IPS-NIHi11 (cell line): ENCODE measurements at regions not wholly inside any gene's neighbourhood (a gene's known extent, or its start where the extent isn't known, plus 50 kb on each side); places are given as distances from the start of the nearest gene placed in this dataset.
A peak's percentile ranks its signal among the peaks of the same experiment; 100 is the strongest.
"Not testable (repeated sequence)": the region's sequence is repeated elsewhere in the genome, so short reads cannot be mapped to it uniquely, and the experiment has no call there.

Experiments
- DNase-seq: peaks from one replicate; pipeline ENCODE4 v3.0.0; 2012; ENCODE audit warnings: mixed read lengths, low spot score

DNA sequence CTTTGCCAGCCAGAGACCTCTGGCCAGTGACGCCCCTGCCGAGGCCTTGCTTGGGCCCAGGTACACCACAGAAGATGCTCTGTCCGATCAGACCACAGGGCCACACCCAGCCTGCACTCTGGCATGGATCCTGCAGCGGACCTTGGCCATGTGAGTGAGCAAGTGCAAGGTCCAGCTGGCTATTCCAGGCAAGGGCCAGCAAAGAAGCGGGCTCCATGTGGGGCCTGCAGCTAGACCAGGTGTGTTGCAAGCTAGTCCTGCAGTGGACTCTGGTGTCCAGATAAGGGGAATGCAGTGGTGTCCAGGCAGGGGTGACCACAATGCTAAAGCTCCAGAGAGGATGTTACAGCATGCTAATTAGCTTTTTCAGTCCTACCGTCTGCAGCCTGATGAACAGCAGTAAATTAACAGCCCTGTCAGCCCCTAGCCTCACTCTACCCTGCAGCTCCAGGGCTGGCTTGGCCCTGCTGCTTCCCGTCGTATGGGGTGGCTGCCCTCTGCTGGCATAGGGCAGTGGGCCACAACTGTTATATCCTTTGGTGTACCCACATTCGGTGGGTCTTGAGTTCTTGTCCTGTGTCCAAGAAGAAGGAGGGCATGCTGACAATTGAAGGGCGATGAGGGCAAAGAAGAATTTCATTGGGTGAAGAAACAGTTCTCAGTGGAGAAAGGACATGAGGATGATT, 284.5 kb upstream of the POU5F2 start:
- no peak for DNase-seq

DNA sequence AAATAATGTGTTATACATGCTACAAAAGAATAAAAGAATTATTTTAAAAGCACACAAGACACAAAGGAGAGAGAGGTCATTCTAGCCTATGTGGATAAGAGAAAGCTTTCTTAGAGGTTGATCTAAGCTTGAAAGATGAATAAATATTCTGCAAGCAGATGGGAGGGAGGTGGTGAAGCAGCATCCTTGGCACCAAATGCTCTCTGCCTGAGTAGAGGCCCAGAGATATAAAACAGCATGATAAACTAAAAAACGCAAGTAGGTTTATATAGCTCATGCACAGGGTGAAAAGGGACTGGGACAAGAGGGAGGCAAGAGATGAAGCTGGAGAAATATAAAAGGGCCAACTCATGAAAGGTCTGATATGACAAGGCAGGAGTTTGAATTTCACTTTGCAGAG, 283.2 kb upstream of the POU5F2 start:
- no peak for DNase-seq

DNA sequence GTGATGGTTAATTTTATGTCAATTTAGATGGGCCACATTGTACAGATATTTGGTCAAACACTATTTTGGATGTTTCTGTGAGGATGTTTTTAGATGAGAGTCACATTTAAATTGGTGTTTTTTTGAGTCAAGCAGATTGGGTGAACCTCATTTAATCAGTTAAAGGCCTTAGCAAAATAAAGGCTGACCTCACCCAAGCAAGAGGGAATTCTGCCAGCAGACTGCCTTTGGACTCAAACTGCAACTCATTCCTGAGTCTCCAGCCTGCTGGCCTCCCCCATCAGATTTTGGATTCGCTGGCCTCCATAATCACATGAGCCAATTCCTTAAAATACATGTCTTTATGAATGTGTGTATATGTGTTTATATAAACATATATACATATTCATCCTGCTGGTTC, 282.7 kb upstream of the POU5F2 start:
- DNase-seq, result no peak

DNA sequence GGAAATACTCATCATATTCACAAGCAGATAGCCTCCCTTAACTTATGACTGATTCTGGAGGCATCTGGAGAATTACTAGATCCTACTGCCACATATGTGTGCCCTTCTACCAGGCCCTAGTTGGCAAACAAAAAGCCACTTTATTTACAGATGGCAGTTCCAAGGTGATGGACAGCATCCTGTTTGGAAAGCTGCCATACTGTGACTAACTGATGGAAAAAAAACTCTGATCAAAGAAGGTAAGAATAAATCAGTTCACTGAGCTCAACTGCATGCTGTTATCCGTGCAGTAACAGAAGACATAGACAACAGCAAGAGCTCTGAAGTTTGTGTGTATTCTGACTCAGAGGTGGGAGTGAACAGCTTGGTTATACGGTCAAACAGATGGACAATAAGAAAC, 279.8 kb upstream of the POU5F2 start:
- peak; percentile 21 for DNase-seq

DNA sequence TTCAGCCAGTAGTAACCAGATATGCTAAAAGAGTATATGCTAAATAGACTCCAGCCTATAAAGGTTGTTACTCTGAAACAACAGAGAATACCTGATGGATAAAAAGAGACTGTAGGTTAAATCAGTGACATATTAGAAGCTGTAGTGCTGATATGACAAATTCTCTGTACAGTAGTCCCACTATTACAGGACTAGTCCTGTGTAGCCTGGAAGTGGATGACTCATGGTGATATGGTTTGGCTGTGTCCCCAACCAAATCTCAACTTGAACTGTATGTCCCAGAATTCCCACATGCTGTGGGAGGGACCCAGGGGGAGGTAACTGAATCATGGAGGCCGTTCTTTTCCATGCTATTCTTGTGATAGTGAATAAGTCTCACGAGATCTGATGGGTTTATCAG, 276.2 kb upstream of the POU5F2 start:
- DNase-seq, result no peak

DNA sequence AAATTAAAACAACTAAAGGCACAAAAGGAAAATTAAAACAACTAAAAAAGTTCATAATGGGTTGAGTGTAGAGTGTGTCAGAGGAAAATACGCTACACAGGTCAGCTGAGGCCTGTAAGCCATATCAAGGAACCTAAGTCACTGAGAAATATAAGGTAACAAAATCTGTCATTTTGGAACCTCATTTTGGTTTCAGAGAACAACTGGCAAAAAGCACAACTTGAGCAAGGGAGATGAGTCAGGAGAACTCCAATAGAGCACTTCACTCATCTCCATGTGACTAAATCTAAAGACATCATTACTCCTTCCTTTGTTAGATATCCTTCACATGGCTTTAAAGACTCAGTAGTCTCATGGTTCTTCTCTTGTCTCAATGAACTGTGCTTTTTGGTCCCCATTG, 269.4 kb upstream of the POU5F2 start:
- no peak for DNase-seq

DNA sequence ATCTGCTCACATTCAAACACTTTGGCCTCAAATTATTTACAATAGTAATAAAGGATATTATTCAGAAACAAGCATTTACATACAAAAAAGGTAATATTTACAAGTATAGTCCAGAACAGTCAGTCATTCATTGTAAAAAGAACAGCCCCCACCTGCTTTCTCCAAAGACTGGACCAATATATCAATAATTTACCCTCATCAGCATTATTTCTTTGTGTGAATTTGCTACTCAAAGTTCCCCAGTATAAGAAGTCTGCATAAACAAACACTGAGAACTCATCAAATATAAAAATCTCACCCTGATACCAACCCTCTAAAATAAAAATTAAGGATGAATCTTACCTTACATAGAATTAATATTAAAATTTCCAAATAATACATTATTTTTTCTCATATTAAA, 267.8 kb upstream of the POU5F2 start:
- DNase-seq, result no peak

DNA sequence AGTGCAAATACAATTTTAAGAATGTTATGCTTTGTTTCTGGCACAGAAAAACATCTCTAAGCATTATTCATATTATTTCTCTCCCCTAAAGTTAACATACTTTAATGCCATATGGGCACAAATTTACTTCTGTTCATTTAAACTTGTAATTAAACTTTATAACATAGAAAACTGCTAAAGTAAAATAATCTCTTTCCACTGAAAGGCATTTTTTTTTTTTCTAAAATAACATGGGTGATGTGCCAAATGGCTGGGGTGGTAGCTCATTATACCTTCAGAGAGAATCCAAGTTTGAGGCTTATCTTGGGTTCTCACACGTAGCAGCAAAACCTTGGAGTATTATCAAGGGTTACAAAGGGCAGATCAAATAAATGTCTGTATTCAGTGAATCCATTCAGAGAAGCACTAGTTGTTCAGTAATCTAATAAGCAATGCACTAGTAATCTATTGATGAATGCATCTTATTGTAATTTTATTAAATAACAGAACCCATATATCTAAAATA, 257.6 kb upstream of the POU5F2 start:
- DNase-seq, result no peak

DNA sequence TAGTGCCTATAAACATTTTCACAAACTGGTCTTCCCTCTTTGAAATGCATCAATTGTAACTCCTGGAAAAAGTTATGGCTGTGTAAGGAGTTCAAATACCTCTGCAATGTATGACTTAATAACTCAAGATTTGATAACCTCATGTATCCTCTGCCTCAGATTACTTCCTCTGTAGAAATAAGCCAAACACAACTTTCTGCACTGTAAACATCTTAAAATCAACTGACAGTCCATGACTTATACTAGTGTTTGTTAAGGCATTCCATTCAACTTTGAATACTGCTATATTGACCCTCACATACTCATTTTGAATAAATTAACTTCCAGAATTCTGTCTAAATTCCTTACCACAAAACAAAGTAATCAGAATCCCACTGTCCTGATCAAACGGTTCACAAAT, 256.2 kb upstream of the POU5F2 start:
- DNase-seq, result no peak

DNA sequence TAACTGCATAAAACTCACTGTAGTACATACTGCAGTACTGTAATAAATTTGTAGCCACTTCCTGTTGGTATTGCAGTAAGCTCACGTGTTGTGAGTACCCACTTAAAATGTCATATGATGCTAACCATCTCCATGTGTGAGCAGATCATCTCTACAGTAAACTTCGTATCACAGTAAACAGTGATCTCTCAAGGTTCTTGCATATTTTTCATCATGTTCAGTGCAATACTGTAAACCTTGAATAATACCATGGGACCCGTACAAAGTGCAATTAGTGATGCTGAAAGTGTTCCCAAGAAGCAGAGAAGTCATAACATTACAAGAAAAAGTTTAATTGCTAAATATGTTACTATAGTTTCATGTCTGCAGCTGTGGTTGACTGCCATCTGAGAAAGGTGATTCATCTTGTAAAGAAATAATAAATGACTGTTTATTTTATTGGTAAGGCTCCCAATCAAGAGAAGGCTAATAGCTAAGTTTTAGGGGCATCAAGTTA, 253.8 kb upstream of the POU5F2 start:
- DNase-seq, result no peak

DNA sequence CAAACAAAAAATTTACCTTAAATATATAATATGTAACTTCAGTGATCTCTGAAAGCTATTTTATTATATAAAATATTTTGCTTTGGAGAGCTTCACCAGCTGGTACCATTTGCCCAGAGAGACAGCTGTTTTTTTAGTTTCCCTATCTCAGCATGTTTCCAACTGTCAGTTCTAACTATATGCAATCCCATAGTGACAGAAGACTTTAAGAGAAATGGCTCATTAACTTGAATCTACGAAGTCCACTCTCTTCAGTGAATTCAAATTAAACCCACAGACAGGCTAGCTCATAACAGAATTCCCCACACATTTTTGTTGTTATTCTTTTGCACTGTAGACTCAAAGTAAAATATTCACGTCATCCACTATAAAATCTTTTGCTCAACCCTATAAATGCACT, 251.8 kb upstream of the POU5F2 start:
- no peak for DNase-seq

DNA sequence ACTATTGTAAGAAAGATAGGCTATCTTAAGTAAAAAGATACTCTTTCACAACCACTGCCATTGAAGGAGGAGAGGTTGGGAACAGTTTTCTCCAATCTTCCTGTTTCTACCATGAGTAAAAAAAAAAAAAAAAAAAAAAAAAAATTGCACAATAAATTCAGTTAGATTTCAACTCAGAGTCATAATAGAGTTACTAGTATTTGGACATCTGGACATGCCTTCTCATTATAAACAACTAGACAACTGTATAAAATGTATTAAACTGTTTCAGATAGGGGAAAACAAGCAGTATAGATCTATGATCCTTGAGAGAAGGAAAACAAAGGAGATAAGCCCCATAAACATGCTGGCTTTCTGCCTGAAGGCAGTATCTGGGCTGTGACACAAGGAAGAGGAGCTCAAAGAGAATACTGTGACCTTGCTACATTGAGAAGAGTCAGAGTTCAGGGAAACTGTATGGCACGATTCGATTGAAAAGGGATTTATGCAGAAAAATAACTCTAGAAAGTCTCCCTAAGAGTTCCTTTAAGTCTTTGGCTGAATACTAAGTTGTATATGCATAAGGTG, 249.2 kb upstream of the POU5F2 start:
- DNase-seq, result no peak

DNA sequence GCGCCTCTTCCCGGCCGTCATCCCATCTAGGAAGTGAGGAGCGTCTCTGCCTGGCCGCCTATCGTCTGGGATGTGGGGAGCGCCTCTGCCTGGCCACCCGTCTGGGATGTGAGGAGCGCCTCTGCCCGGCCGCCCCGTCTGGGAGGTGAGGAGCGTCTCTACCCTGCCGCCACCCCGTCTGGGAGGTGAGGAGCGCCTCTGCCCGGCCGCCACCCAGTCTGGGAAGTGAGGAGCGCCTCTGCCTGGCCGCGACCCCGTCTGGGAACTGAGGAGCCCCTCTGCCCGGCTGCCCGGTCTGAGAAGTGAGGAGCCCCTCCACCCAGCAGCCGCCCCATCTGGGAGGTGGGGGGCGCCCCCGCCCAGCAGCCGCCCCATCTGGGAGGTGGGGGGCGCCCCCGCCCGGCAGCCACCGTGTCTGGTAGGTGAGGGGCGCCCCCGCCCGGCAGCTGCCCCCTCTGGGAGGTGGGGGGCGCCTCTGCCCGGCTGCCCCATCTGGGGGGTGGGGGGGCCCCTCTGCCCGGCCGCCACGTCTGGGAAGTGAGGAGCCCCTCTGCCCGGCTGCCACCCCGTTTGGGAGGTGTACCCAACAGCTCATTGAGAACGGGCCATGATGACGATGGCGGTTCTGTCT, 244.7 kb upstream of the POU5F2 start:
- DNase-seq, result not testable (repeated sequence)

DNA sequence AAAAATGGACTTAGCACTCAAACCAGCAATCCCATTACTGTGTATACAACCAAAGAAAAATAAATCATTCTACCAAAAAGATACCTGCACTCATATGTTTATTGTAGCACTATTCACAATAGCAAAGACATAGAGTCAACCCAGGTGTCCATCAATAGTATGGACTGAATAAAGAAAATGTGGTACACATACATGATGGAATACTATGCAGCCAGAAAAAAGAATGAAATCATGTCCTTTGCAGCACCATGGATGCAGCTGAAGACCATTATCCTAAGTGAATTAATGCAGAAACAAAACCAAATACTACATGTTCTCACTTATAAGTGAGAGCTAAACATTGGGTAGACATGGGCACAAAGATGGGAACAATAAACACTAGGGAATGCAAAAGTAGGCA, 236.8 kb upstream of the POU5F2 start:
- DNase-seq, result no peak

DNA sequence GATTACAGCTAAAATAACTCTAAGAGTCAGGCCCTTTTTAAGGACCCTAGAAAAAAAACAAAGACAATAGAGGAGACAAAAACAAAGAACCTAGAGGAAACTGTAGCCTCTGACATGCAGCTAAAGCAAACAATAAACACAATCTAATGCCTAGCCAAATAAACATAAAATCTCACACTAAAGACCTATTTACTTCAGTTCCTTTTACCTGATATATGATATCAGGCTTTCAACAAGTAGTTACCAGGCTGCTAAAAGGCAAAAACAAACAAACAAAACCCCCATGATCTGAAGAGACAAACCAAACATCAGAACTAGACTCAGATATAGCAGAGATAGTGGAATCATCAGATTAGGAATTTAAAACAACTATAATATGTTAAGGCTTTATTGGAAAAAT, 226.5 kb upstream of the POU5F2 start:
- DNase-seq, result no peak

DNA sequence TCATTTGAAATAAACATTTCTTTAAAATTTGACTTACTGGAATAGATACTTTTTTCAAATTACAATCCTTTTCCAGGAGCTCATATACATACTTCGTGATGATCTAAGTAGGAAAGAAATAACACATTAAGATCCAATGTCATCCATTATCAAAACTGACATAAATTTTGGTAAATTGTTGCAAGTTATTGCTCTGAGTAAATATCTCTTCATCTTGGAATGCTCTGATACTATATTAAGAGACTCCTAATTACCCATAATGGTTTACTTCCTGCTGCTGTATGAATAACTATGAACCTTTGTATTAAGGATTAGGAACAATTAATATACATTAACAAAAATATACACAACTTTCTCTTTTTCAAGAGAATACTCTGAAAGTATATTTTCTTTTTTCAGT, 223.0 kb upstream of the POU5F2 start:
- DNase-seq, result no peak

DNA sequence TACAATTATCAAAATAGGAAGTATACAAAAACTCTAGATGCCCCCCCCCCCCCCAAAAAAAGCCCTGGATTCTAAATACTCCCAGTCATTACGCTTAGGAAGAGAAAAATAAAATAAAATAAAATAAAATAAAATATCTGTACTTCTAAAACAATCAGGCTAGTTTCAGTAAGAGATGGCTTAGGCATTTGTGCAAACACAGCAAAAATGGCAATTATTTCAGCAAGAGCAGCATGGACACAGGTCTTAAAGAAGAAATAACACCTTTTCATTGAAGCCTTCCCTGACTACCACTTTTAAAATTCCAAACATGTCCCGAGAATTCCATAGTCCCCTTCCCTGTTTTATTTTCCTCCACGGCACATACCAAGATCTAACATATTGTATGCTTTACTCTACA, 218.6 kb upstream of the POU5F2 start:
- DNase-seq, result no peak

DNA sequence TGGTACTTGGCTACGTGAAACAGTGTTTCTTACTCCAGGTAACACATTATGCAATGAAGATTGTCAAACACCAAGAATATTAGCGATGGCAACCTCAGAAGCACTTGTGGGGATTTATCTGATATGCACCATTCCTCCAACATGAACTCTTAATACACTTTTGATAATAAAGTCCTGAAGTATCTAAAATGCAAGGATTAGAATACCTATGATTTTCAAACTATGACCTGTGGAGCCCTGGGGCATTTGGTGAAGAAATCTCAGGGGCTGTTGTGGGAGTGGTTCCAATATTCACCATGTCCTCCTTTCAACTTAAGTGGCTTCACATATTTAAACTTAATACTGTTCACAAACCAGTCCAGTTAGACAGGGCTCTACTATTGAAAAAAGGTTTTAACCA, 214.6 kb upstream of the POU5F2 start:
- no peak for DNase-seq

DNA sequence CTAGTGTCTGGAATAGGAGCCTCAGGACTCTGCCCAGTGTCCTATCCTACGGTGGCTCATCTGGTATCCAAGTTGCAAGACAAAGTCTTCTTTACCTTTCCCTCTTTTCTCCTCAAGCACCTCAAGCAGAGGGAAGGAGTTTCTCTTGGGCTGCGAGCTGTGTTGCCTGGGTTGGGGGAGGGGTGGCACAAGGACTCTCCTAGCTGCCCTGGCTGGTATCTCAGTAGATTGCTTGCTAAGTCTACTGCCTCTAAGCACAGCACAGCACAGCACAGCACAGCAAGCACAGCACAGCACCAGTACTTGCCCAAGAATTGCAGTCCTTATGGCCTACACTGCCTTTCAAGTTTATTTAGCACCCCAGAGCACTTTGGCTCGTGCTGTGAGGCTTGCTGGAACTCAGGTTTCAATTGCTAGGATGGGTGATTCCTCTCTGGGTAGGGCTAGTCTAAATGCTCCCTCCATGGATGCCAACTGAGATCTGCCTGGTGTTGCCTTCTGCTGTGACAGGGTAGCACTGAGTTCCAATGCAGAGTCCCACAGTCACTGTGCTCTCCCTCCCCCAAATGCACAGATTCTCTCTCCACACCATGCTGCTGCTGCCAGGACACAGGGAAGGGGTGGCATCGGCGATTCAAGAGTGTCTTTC, 213.1 kb upstream of the POU5F2 start:
- DNase-seq, result no peak

DNA sequence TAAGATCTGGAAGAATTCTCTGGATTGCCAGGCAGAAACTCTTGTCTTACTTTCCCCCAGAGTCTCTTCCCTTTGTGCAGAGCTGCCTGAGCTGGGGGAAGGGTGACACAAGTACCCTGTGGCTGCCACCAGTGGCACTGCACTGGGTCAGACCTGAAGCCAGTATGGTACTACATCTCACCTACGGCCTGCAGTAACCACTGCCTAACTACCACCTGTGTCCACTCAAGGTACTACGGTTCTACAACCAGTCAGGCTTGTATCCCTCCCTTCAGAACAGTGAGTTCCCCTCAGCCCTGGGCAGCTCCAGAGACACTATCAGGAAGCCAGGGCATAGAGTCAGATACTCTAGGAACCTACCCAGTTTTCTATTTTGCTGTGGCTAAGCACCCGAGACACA, 212.0 kb upstream of the POU5F2 start:
- DNase-seq, result no peak

DNA sequence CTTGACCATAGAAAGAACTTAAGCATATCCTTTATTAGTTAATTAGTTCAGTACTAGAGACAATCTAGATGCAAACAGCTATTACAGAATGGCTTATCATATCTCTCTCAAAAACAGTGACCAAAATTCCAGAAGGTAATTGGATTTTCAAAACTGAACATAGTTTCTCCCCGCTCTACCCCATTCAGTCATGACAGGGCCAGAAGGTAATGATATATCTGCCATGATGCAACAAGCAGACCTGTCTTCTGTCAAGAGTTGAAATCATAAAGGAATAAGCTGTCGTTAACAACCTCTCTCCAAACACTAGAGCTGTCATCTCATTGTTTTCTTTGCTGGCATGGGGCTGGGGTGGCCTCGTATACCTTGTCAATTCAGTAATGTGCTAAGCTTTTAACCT, 200.5 kb upstream of the POU5F2 start:
- DNase-seq, result no peak

DNA sequence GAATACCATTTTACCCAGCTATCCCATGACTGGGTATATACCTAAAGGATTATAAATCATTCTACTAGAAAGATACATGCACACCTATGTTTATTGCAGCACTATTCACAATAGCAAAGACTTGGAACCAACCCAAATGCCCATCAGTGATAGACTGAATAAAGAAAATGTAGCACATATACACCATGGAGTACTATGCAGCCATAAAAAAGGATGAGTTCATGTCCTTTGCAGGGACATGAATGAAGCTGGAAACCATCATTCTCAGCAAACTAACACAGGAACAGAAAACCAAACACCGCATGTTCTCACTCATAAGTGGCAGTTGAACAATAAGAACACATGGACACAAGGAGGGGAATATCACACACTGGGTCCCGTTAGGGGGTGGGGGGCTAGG, 191.9 kb upstream of the POU5F2 start:
- DNase-seq, result not testable (repeated sequence)

DNA sequence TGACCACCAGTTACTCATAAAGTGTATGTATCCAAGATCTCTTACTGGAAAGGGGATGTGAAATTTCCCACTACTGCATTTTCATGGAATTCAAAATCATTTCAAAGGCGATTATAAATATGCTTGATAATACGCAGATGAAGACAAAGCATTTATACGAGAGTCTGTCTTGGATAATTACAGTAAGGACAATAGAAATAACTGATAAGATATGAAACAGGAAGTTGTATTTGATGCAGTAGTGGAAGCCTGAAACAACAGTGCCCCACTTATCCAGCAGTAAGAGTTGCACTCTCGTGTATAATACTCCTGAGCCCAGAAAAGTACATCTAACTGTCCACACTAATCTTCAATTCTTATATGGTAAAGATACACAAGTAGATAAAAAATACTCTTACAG, 188.7 kb upstream of the POU5F2 start:
- no peak for DNase-seq
